GM19452 (cell line): ENCODE measurements at regions not wholly inside any gene's neighbourhood (a gene's known extent, or its start where the extent isn't known, plus 50 kb on each side); places are given as distances from the start of the nearest gene placed in this dataset.

Experiments
- ATAC-seq: cut with Tn5 transposase; IDR thresholded peaks from one replicate; pipeline ENCODE4 v1.9.1; 2021; ENCODE audit not compliant: unreplicated experiment

- no peak for ATAC-seq
These were observed 63.6 kb upstream of the IGFBP3 start for GRCh38 chr7:45984386-45985295.

- no peak for ATAC-seq
These were observed 62.7 kb upstream of the IGFBP3 start for GRCh38 chr7:45983720-45984255.

- ATAC-seq, result no peak
These were observed 62.0 kb upstream of the IGFBP3 start for GRCh38 chr7:45982907-45983719.

- ATAC-seq, result no peak
These were observed 61.1 kb upstream of the IGFBP3 start for GRCh38 chr7:45982132-45982531.

- ATAC-seq, result no peak
These were observed 59.9 kb upstream of the IGFBP3 start for GRCh38 chr7:45980973-45981372.

GRCh38 chr7:45980181-45980905 is 59.3 kb upstream of the IGFBP3 start:
- ATAC-seq, result no peak

GRCh38 chr7:45979275-45980180 is 58.5 kb upstream of the IGFBP3 start:
- no peak for ATAC-seq

GRCh38 chr7:45978731-45979211 is 57.7 kb upstream of the IGFBP3 start:
- no peak for ATAC-seq

GRCh38 chr7:45978010-45978681 is 57.1 kb upstream of the IGFBP3 start:
- no peak for ATAC-seq

- no peak for ATAC-seq
These were observed 56.2 kb upstream of the IGFBP3 start for GRCh38 chr7:45977256-45977780.

GRCh38 chr7:45976485-45976856 is 55.4 kb upstream of the IGFBP3 start:
- ATAC-seq, result no peak

GRCh38 chr7:45975847-45976484 is 54.9 kb upstream of the IGFBP3 start:
- ATAC-seq, result no peak

- no peak for ATAC-seq
These were observed 54.3 kb upstream of the IGFBP3 start for GRCh38 chr7:45975367-45975766.

GRCh38 chr7:45974540-45975360 is 53.7 kb upstream of the IGFBP3 start:
- ATAC-seq, result no peak

GRCh38 chr7:45973725-45974532 is 52.9 kb upstream of the IGFBP3 start:
- ATAC-seq, result no peak

GRCh38 chr7:45972629-45973312 is 51.7 kb upstream of the IGFBP3 start:
- ATAC-seq, result no peak
